GM18526 (cell line): ENCODE measurements at regions not wholly inside any gene's neighbourhood (a gene's known extent, or its start where the extent isn't known, plus 50 kb on each side); places are given as distances from the start of the nearest gene placed in this dataset.

ENCODE experiments used
- POLR2A ChIP-seq: IDR thresholded peaks from 3 replicates; pipeline ENCODE4 v1.6.1; 2011; ENCODE audit not compliant: insufficient read length; ENCODE audit errors: extremely low read depth

DNA sequence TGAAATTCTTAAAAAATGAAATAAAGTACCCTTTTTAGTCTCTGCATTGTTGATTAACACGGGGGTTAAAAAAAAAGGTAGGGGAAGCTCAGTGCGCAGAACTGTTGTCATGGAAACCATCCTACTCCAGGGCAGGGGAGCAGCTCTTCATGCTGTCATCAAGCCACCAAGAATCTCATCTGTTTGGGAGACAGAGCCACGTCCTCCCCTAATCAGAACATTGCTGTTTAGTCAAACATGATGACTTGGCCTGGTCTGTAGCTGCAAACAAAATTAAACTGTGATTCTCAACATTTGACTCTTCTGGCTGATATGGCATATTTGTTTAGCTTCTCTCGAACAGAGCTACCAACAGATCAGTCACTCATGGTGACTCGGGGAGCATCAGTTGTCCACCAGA lies 254.4 kb upstream of the KLF14 start:
- no peak for TF ChIP-seq POLR2A

DNA sequence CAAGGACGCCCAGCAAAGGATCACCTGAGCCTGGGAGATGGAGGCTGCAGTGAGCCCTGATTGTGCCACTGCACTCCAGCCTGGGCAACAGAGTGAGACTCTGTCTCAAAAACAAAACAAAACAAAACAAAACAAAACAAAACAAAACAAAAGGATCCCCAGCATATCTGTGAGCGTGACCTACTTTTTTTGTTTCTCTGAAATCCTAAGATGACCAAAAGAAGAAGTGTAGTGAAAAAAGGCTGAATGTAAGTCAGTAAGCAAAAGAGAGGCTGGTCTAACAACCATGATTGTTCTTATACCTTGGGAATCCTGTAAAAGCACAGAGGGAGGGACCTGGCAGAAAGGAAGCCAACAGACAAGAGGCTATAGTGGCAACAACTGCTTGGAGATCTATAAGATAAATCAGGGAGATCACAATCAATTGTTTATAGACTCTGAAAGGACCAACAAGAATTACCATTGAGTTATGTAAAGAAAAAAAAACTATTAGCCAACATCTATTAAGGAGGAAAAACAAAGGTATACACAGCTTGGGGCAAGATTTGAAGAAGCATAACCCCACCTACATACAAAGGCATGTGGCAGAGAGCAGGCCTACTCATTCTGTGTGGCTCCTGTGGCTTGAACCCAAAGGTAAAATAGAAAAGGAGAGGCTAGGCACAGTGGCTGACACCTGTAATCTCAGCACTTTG lies 255.2 kb upstream of the KLF14 start:
- TF ChIP-seq POLR2A: no peak

DNA sequence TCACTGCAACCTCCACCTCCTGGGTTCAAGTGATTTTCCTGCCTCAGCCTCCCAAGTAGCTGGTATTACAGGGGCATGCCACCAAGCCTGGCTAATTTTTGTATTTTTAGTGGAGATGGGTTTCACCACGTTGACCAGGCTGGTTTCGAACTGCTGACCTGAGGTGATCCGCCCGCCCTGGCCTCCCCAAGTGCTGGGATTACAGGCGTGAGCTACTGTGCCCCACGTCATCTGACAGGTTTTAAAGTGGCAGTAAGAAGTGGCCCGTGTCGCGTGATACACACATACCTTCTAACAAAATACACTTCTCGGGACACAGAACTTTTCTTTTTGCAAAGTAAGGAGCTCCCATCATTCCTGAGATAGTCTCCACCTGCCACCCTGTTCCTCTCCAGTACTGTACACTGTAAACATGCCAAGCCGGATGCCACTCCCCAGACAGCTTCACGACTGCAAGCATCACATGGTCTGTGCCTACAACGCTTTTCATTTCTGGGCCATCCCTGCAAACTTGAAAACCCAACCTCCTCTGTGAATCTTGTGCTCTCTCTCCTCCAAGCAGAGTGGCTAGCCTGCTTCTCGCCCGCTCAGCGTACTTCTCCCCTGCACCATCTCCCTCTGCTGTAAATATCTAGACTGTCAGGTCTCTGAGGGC lies 256.3 kb upstream of the KLF14 start:
- no peak for TF ChIP-seq POLR2A

DNA sequence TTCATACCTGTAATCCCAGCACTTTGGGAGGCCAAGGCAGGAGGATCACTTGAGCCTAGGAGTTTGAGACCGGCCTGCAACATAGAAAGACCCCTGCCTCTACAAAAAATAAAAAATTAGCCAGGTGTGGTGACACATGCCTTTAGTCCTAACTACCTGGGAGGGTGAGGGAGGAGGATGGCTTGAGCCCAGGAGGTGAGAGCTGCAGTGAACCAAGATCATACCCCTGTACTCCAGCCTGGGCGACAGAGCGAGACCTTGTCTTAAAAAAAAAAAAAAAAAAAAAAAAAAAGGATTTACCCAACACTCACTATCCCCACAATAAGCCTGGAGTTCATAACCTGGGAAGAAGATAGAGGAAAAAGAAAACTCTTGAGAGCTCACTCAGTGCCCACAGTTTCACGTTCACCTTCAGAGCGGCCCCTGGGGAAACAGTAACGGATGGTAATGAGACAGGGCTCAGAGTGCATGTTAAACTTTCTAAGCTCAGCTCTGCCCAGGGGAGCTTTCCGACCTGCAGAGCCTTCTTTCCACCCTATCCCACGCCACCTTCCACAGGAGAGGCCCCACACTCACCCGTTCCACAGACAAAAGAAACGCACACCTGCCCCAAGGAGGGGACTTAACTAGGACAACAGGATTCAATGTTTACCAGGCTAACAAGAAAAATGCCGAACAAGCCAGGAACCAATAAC lies 259.8 kb upstream of the KLF14 start:
- no peak for TF ChIP-seq POLR2A

DNA sequence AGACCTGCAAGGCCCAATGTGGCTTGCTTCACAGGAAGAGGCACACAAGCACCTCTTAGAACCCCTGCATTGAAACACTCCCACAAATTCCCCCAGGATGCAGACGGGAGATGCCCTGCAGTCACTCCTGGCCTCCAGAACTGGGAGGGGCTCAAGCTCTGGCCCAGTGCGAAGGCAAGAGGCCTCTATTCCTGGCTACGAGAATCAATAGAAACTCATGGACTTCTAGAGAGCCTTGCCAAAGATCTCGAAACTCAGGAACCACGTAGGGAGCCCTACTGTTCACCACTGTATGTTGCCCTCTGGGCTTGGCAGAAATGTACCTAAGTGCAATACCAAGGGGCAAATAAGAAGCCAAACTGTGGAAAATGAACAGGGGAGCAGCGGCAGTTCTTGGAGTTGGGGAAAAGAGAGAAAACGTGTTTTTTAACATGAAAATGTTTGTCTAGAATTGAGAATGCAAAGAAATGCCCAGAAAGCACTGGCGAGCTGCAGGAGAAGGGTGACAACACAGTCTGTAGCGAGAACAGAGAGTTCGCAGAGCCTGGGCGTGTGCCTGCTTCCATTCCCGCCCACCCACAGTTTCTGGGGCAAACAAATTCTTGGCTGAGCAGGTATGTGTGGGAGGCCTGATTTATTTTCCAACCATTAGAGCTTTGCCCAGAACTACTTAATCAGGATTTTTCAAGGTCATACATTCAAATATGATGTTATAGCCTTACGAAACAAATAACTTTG lies 260.5 kb upstream of the KLF14 start:
- TF ChIP-seq POLR2A: no peak

DNA sequence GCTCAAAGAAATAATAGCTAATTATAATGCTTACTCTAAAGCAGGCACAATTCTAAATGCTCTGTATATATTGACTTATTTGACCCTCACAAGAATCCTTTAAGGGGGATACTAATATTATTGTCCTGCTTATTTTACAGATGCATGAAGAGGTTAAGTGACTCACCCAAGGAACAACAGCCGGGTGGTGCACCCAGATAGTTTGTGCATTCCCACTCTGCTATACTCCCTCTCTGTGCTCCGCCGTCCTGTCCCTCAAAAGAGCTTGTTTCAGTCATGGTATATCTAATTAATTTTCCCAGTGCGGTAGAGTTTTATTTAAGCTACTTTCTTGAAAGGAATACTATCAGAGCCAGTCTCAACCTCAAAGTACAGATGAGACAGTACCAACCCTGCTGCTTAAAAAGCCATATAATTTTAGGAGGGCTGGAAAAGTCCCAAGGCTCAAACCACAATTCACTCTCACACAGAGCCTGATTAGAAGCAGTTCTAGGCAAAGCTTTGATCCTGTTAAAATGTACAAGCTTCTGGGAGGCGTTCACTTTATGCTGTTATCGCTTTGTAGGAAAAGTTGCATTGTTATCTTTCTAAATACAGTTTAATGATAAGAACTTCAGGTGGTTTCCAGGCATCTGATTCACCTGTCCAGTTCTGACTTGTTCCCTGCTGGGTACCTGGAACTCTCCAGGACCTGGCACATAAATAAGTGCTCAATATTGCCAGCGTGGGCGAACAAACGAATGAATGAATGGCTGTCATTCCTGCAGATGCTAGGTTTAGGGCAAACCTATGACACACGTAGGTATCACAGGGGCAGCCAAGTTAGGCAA lies 261.5 kb upstream of the KLF14 start:
- no peak for TF ChIP-seq POLR2A

DNA sequence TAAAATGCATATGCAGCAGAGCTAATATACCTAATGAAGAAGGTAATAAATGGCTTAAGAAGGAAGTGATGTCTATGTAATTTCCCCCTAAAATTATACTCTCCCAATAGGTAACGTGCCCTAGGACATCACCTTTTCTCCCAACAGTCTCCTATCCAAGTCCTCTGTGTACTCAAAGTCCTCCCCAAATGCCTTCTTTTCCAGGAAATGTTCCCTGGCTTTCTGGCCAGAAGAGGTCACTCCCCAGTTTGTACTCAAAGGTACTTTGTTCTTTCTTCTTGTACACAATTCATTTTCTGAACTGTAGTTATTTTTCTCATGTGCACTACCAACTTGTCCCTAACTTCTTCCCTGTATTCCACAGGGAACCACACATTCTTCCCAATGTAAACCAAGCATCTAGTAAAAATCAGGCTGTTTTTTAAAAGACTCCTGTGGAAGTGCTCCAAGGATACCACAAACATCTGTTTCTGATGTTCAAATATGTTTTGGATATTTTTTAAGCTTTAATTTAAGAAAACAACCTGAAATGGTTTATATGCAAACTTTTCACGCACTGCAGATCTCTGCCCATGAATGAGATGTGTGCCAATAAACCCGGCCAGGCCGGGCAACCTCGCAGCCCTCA lies 262.3 kb upstream of the KLF14 start:
- TF ChIP-seq POLR2A: no peak

DNA sequence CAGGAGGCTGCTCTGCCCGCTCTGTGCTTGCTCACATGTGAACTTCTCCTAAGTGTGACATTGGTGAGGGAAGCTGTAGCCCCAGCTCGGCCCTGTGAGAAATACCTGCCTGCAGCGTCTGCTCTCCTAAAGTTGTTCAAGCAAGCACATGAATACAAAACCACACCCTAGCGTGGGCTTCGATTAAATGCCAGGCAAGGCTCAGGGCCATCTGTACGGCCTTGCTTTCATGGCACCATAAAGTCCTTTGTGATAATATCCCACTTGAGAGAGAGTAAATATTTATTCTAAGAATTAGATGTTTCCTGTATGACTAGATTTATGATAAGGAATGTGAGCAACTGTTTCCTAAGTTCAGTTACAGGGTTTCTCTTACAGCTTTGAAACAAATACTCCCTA lies 262.8 kb upstream of the KLF14 start:
- no peak for TF ChIP-seq POLR2A

DNA sequence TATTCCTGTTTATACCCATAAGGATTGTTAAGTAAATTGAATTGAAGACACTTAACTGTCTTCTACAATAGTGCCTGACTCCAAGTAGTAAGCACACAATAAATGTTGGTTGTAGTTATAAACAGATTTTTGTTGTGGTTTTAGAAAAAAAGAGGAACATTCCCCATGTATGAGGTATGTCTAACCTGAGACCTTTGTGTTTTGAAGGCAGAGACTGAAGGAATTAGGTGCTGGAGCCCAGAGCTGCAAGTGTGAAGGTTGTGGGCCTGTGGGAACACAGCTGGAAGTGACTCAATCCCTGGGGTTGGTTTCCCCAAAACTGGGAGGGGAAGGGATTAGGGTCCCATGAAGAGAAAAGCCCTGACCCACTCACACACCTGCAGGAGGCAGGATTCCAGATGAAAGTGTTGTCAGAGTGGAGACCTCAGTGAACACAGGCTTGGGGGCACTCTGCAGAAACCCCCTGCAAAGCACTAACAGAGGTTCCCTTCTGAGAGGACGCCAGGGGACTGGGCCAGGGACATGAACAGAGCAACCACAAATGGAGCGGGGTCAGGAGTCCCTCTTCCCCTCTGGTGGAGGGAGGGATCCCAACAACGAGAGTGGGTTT lies 265.1 kb upstream of the KLF14 start:
- no peak for TF ChIP-seq POLR2A

DNA sequence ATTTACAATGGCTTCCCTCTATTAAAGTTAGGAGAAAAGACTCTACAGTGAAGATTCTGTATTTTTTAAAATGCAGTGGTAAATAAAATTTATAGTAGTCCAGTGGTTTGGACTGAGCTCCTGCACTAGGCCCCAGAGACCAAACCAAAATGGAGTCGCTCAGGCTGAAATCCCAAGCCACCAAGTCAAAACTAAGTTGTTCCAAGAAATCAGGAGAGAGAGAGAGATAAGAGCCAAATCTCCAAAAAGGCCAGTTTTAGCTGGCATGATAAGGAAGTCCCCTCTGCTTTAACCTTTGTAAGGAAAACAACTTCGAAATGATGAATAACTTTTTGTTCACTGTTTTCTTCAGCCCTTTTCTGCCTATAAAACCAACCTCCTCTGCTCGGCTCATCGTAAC lies 265.9 kb upstream of the KLF14 start:
- no peak for TF ChIP-seq POLR2A

DNA sequence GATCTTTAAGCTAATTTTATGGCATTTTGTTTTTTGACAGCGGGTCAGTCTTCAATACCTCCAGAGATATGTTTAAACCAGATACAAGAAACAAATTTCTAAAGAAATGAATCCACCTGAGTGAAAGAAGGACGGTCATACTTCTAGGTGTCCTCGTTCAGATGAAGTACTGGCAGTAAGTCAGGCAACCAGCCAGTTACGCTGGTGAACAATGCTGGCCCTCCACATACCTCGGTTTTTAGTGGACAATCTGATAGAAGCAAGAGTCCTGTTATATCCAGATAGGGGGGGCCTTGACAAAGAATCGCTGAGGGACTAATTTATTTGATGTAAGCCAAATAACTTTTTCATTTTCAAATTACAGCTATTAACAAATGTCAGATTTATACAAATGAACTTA lies 266.4 kb upstream of the KLF14 start:
- TF ChIP-seq POLR2A: no peak

DNA sequence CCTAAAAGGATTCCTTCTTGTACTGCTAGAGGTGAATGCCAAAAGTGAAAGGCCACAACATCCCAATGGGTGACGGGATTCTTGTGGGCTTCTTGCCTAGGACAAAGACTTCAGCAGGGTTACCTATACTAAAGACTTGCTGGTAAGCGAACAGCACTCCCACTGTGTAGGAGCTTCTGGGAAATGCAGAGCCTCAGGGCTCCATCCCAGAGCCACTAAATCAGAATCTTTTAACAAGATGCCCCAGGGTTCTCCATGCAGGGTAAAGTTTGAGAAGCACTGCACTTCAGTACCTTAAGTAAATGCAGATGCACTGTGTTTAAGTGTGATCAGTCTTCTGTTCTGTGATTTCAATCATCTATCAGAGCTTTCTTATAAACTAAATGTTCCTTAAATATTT lies 266.9 kb upstream of the KLF14 start:
- TF ChIP-seq POLR2A: no peak

DNA sequence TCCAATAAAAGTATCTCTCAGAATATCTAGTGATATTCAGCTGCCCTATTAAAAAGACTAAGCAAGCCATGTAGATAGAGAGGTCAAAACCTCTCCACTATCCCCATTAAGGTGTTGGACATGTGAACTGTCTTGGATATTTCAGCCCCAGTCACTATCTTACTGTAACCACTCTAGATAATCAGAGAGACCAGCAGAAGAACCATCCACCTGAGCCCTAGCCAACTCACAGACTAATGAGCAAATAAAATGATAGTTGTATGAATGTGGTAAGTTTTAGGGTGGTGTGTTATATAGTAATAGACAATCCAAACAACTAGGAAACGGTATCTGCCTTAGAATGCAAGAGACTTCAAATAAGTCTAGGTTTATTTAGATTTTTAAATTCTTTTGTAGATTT lies 268.6 kb upstream of the KLF14 start:
- no peak for TF ChIP-seq POLR2A

DNA sequence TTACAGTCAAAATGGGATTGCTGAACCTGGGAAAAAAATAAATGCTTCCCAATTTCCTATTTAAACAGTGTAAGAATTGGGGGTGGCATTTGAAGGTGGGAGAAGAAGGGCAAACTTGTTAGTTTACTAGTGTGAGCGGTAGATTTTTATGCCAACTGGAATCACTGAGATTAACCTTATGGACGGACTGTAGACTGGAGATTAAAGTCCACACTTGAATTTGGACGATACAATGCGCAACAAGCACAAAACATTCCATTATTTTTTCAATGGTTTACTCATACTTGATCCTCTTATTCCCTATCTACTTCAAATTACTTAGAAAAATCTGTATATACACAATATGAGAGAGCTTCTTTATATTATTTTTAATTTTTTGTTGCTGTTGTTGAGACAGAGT lies 269.6 kb upstream of the KLF14 start:
- no peak for TF ChIP-seq POLR2A

DNA sequence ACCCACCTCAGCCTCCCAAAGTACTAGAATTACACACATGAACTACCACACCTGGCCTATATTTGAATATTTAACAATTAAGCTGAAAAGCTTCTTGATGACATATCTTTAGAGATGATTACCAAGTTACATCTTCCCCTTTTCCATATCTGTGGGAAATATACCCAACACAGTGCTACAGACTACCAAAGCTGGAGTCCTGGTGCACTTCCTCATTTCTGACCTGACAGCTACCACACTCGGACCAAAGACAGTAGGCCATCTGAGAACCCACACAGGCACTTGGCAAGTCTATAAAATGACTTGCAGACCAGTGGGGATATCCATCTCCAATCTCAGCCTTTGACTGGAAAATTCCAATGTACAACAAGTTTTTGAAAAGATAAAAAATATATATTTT lies 270.4 kb upstream of the KLF14 start:
- no peak for TF ChIP-seq POLR2A
